ENCODE measurements at regions not wholly inside any gene's neighbourhood (a gene's known extent, or its start where the extent isn't known, plus 50 kb on each side); places are given as distances from the start of the nearest gene placed in this dataset.

- TF ChIP-seq CTCF (conservative IDR thresholded peaks at IDR 0.05) = no peak
- no peak for TF ChIP-seq EZH2 (IDR thresholded peaks at IDR 0.05; ENCODE audit: low read depth)
Measured at GRCh38 chr4:42306221-42307109, 90.8 kb upstream of the SHISA3 start.
